NB4 (cell line): ENCODE measurements at regions not wholly inside any gene's neighbourhood (a gene's known extent, or its start where the extent isn't known, plus 50 kb on each side); places are given as distances from the start of the nearest gene placed in this dataset.

Experiments used
- CTCF ChIP-seq: IDR thresholded peaks from one replicate; pipeline ENCODE4 v1.5.1; 2012; ENCODE audit warnings: low read depth, low read length
- MYC ChIP-seq: IDR thresholded peaks from 2 replicates; pipeline ENCODE4 v1.6.1; 2011; ENCODE audit warnings: low read depth, low read length
- POLR2A ChIP-seq: IDR thresholded peaks from 2 replicates; pipeline ENCODE4 v1.6.1; 2011; ENCODE audit warnings: mild to moderate bottlenecking; ENCODE audit not compliant: insufficient read length; ENCODE audit errors: extremely low read depth

DNA sequence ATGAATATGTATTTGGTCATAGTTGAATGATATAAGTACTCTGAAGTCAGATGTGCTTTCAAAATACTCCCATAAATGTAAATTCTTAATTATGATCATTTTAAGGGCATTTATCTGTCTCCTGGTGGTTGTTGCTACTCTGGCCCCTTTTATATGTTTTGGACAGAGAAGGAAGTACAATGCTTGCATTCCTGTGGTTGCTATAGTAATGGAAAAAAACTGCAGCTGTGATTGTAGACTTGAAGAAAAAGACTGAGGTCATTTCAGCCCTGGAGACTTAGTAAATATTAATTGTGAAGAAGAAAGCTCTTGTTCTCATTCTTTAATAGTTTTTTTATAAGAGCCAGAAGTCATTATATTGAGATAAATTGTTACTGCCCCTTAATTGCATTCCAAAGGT, 70.2 kb upstream of the FERD3L start:
- no peak for TF ChIP-seq POLR2A
- no peak for TF ChIP-seq MYC
- TF ChIP-seq CTCF = no peak
